Karpas-422 (cell line): ENCODE measurements at regions not wholly inside any gene's neighbourhood (a gene's known extent, or its start where the extent isn't known, plus 50 kb on each side); places are given as distances from the start of the nearest gene placed in this dataset.
"Not testable (repeated sequence)": the region's sequence is repeated elsewhere in the genome, so short reads cannot be mapped to it uniquely, and the experiment has no call there.

Experiments
- DNase-seq: peaks from one replicate; pipeline ENCODE4 v3.0.0-alpha.2; 2015
- H2AFZ ChIP-seq: fragments of 200-600 bp; sonication (generic); 2 replicates; pipeline ENCODE4 v1.6.1; 2014; ENCODE audit warnings: antibody characterized with exemption, low read length, mixed read lengths
- H3K27ac ChIP-seq: fragments of 200-600 bp; sonication (generic); 2 replicates; pipeline ENCODE4 v1.5.1; 2014; ENCODE audit warnings: mild to moderate bottlenecking, low read length, moderate library complexity
- H3K27me3 ChIP-seq: fragments of 200-600 bp; sonication (generic); 2 replicates; pipeline ENCODE4 v1.6.1; 2014; ENCODE audit warnings: low read length, mixed read lengths
- H3K36me3 ChIP-seq: fragments of 200-600 bp; sonication (generic); 2 replicates; pipeline ENCODE4 v1.6.1; 2014; ENCODE audit warnings: low read length, mixed read lengths; ENCODE audit not compliant: insufficient read depth
- H3K4me1 ChIP-seq: fragments of 200-600 bp; sonication (generic); 2 replicates; pipeline ENCODE4 v1.6.1; 2014; ENCODE audit warnings: mild to moderate bottlenecking, low read length, mixed read lengths
- H3K4me2 ChIP-seq: fragments of 200-600 bp; sonication (generic); 2 replicates; pipeline ENCODE4 v1.6.1; 2014; ENCODE audit warnings: low read length, low read depth, mild to moderate bottlenecking; ENCODE audit not compliant: poor library complexity, severe bottlenecking
- H3K4me3 ChIP-seq: fragments of 200-600 bp; sonication (generic); 2 replicates; pipeline ENCODE4 v1.5.1; 2014; ENCODE audit warnings: mild to moderate bottlenecking, antibody characterized with exemption, low read length, mixed read lengths
- H3K79me2 ChIP-seq: fragments of 200-600 bp; sonication (generic); 2 replicates; pipeline ENCODE4 v1.6.1; 2014; ENCODE audit warnings: mild to moderate bottlenecking, low read length, mixed read lengths
- H3K9ac ChIP-seq: fragments of 200-600 bp; sonication (generic); 2 replicates; pipeline ENCODE4 v1.6.0; 2014; ENCODE audit warnings: low read length
- H3K9me2 ChIP-seq: fragments of 200-600 bp; sonication (generic), shearing (Covaris generic); replicated peaks from 2 replicates; pipeline ENCODE4 v1.6.0; 2014; ENCODE audit warnings: mild to moderate bottlenecking, low read length, moderate library complexity; ENCODE audit not compliant: insufficient read depth
- H3K9me3 ChIP-seq: fragments of 300-700, 200-600 bp; sonication (generic); 2 replicates; pipeline ENCODE4 v1.6.1; 2014; ENCODE audit warnings: low read length, mixed read lengths
- H4K20me1 ChIP-seq: fragments of 200-600 bp; sonication (generic); 2 replicates; pipeline ENCODE4 v1.6.1; 2014; ENCODE audit warnings: mild to moderate bottlenecking, antibody characterized with exemption, low read length, low read depth; ENCODE audit not compliant: insufficient read depth

DNA sequence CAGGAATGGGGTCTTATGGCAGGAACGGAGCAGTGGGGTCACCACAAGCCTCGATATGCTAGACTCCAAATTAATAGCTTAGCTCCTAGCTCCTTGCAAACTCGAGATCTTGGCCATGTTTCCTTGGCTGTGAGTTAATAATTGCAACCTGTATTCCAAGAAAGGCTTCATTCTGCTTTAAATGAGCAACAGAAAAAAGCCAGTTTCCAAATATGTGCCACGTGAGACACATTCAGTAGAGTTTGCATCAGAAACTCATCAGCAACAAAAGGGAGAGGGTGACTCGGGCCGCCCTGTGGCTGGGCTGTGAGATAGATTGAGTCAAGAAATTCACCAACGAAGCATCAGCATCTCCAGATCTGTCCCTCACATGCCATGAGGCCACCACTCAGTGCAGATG is 112.0 kb downstream of the NPTX2 start:
- no peaks in the 10 kb centered on the region for H3K27me3 ChIP-seq
- no peak overlapping the region for H3K27ac ChIP-seq
- no peaks in the 10 kb centered on the region for H3K4me1 ChIP-seq
- no peaks in the 10 kb centered on the region for H3K9me3 ChIP-seq
- H3K9me2 ChIP-seq = no peaks in the 10 kb centered on the region
- no peaks in the 10 kb centered on the region for H3K79me2 ChIP-seq
- H3K9ac ChIP-seq = no peak overlapping the region
- no peaks in the 10 kb centered on the region for H3K36me3 ChIP-seq
- H3K4me2 ChIP-seq = no peak overlapping the region
- H4K20me1 ChIP-seq = no peaks in the 10 kb centered on the region
- no peak overlapping the region for H3K4me3 ChIP-seq
- peak; percentile 46 for DNase-seq
- H2AFZ ChIP-seq = no peak overlapping the region

- Histone ChIP-seq H3K9me3 (no peaks in the 10 kb centered on the region), H3K4me2 (no peak overlapping the region), H3K4me3 (no peak overlapping the region), H3K9me2 (no peaks in the 10 kb centered on the region), H3K9ac (no peak overlapping the region), H2AFZ (no peak overlapping the region), H3K36me3 (no peaks in the 10 kb centered on the region), H3K4me1 (no peaks in the 10 kb centered on the region), H3K79me2 (no peaks in the 10 kb centered on the region), H3K27me3 (no peaks in the 10 kb centered on the region), H4K20me1 (no peaks in the 10 kb centered on the region), H3K27ac (no peak overlapping the region)
- DNase-seq = peak; percentile 36
Observed at GRCh38 chr7:98730326-98730725, 113.2 kb downstream of the NPTX2 start.

DNA sequence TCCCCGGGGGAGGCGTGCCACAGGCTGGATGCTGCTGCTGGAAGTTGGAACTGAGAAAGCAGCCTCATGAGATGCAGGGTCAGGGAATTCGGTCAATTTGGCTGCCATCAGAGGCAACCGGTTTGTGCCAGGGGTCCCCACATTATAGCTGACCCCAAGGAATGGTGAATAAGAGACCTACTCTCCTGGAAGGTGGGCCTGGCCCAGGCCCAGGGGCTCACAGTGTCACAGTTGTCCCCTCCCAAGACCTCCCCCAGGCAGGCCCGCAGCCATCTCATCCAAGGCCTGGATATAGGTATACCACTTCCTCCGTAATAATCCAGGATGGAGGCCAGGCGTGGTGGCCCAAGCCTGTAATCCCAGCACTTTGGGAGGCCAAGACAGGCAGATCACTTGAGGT is 114.6 kb downstream of the NPTX2 start:
- Histone ChIP-seq H3K9ac (no peak overlapping the region), H3K9me2 (no peaks in the 10 kb centered on the region), H3K36me3 (no peaks in the 10 kb centered on the region), H3K4me2 (no peak overlapping the region), H3K27me3 (no peaks in the 10 kb centered on the region), H3K4me1 (no peaks in the 10 kb centered on the region), H3K9me3 (no peaks in the 10 kb centered on the region), H4K20me1 (no peaks in the 10 kb centered on the region), H2AFZ (no peak overlapping the region), H3K27ac (no peak overlapping the region), H3K4me3 (no peak overlapping the region), H3K79me2 (no peaks in the 10 kb centered on the region)
- DNase-seq = peak; percentile 31

- Histone ChIP-seq H3K4me1 (no peaks in the 10 kb centered on the region), H4K20me1 (no peaks in the 10 kb centered on the region), H3K9ac (no peak overlapping the region), H3K9me2 (no peaks in the 10 kb centered on the region), H3K79me2 (no peaks in the 10 kb centered on the region), H3K9me3 (no peaks in the 10 kb centered on the region), H3K27ac (no peak overlapping the region), H2AFZ (no peak overlapping the region), H3K36me3 (no peaks in the 10 kb centered on the region), H3K4me3 (no peak overlapping the region), H3K4me2 (no peak overlapping the region), H3K27me3 (no peaks in the 10 kb centered on the region)
- DNase-seq = peak; percentile 95
Observed at GRCh38 chr7:98733036-98733435, 116.0 kb downstream of the NPTX2 start.

- no peak overlapping the region for H3K9ac ChIP-seq
- H3K4me2 ChIP-seq = no peak overlapping the region
- no peak overlapping the region for H3K27ac ChIP-seq
- no peaks in the 10 kb centered on the region for H3K9me2 ChIP-seq
- no peaks in the 10 kb centered on the region for H3K9me3 ChIP-seq
- no peaks in the 10 kb centered on the region for H4K20me1 ChIP-seq
- no peak overlapping the region for H2AFZ ChIP-seq
- H3K79me2 ChIP-seq = no peaks in the 10 kb centered on the region
- no peak for DNase-seq
- H3K4me1 ChIP-seq = no peaks in the 10 kb centered on the region
- H3K4me3 ChIP-seq = no peak overlapping the region
- no peaks in the 10 kb centered on the region for H3K36me3 ChIP-seq
- no peaks in the 10 kb centered on the region for H3K27me3 ChIP-seq
Observed at GRCh38 chr7:98735801-98736200, 118.7 kb downstream of the NPTX2 start.

GRCh38 chr7:98736461-98736860 is 119.4 kb downstream of the NPTX2 start:
- DNase-seq, H3K4me3 ChIP-seq: not testable (repeated sequence)

GRCh38 chr7:98737176-98737575 is 120.1 kb downstream of the NPTX2 start:
- H3K9ac ChIP-seq = no peak overlapping the region
- no peak overlapping the region for H2AFZ ChIP-seq
- no peaks in the 10 kb centered on the region for H3K79me2 ChIP-seq
- no peaks in the 10 kb centered on the region for H3K9me2 ChIP-seq
- H3K36me3 ChIP-seq = no peaks in the 10 kb centered on the region
- no peaks in the 10 kb centered on the region for H3K9me3 ChIP-seq
- no peak overlapping the region for H3K4me2 ChIP-seq
- no peaks in the 10 kb centered on the region for H3K27me3 ChIP-seq
- H3K27ac ChIP-seq = no peak overlapping the region
- DNase-seq = peak; percentile 12
- H3K4me1 ChIP-seq = no peaks in the 10 kb centered on the region
- H4K20me1 ChIP-seq = no peaks in the 10 kb centered on the region
- H3K4me3 ChIP-seq = no peak overlapping the region

More at GRCh38 chr7:98736461-98736860, 119.4 kb downstream of the NPTX2 start:
- H3K9me2 ChIP-seq, H3K27me3 ChIP-seq, H2AFZ ChIP-seq, H3K27ac ChIP-seq, H3K79me2 ChIP-seq, H3K4me1 ChIP-seq, H3K36me3 ChIP-seq, H3K4me2 ChIP-seq, H3K9me3 ChIP-seq, H4K20me1 ChIP-seq, H3K9ac ChIP-seq: not testable (repeated sequence)

DNA sequence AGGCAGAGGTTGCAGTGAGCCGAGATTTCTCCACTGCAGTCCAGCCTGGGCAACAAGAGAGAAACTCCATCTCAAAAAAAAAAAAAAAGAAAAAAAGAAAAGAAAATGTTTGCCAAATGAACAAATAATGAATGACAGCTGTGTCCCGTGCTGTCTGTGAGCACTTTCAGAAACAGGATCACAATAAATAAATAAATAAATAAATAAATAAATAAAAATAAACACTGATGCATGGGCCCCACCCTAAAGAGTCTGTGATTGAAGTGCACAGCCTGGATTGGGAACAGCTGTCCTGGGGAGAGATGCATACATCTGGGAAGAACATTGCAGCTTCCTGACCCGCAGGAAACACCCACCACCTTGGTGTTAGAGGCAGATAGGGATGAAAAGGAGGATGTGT is 123.6 kb downstream of the NPTX2 start:
- H3K9me3 ChIP-seq = no peaks in the 10 kb centered on the region

More for the DNA sequence above, 123.6 kb downstream of the NPTX2 start:
- H3K4me1 ChIP-seq = no peaks in the 10 kb centered on the region
- H3K36me3 ChIP-seq = no peaks in the 10 kb centered on the region
- no peaks in the 10 kb centered on the region for H3K27me3 ChIP-seq
- 0 out of 2 replicates have a peak, but pooled peaks cover 4% of the 10 kb centered on the region for H4K20me1 ChIP-seq
- no peaks in the 10 kb centered on the region for H3K79me2 ChIP-seq
- no peak for DNase-seq
- no peak overlapping the region for H3K4me3 ChIP-seq
- no peak overlapping the region for H2AFZ ChIP-seq
- H3K9me2 ChIP-seq = no peaks in the 10 kb centered on the region
- no peak overlapping the region for H3K27ac ChIP-seq
- H3K4me2 ChIP-seq = no peak overlapping the region
- H3K9ac ChIP-seq = no peak overlapping the region
